Activated T-helper 9 cell treated with anti-CD3 and anti-CD28 coated beads, Interleukin-2, amount 50 U/mL, for 16 hours (primary cell): ENCODE measurements at regions not wholly inside any gene's neighbourhood (a gene's known extent, or its start where the extent isn't known, plus 50 kb on each side); places are given as distances from the start of the nearest gene placed in this dataset.

Experiments used
- DNase-seq: peaks from one replicate; pipeline ENCODE4 v3.0.0-alpha.2; 2020; ENCODE audit warnings: low read depth

DNA sequence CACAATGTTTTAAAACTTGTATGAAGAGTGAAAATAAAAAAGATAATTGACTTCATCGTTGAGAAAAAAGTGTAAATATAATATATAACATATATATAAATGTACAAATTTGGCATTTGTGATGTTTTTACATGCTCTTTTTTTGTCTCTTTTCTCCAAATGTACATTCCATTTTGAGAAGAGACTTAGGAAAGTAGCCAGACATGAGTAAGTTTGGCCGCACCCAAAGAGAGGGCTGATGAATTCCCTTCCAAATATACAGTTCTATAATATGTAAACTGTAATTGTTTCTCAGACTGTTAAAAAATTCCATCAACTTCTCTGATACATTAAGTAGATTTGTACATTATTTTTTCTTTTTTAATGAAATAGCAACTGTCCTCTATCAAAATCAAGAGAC, 193.2 kb upstream of the MAP3K1 start:
- no peak for DNase-seq

DNA sequence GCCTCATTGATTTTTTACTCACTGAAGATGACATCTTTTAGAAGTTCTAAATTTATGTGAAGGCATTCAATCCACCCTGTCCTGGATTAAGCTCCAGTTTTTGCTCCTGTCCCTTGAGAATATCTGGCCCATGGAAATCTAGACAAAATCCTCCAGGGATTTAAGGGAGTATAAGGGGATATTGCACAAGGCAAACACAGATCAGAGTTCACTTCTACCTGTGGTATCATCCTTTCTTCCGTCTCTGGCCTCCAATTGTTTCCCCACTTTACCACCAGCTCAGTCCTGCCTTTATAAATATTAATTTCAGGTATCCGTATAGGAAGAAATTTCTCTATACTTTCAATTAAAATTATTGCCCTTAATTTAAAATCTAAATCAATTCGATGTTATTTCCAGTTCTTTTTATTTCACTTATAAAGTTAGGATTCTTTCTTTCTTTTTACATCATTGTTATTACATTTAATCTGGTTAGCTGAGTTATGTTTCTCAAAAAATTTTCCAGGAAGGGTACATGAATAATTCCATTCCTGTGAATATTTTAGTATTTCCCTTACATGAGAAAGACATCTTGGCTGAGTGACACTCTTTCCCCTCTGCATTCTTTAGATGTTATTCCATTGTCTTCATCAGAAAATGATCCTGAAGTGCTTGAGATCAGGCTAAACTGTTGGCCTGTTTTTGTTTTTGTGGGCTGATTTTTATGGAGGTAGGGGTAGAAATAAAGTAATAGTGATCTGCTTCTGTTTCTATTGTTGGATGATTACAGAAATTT, 194.3 kb upstream of the MAP3K1 start:
- no peak for DNase-seq

DNA sequence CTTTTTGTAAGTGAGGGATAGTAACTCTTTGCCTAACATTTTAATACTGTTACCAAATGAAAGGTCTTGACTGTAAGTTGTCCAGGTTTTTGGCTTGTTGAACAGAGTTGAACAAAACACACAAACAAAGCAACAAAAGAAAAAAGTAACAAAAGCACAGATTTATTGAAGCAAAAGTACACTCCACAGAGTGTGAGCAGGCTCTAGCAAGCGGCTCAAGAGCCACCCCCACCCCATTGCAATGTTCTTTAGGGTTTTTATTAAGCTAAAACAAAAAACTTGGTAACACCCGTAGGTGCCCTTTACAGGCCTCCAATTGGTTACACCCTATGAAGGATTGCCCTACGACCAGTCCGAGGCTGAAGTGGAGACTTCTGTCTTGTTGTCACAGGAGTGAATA, 197.4 kb upstream of the MAP3K1 start:
- DNase-seq = no peak

DNA sequence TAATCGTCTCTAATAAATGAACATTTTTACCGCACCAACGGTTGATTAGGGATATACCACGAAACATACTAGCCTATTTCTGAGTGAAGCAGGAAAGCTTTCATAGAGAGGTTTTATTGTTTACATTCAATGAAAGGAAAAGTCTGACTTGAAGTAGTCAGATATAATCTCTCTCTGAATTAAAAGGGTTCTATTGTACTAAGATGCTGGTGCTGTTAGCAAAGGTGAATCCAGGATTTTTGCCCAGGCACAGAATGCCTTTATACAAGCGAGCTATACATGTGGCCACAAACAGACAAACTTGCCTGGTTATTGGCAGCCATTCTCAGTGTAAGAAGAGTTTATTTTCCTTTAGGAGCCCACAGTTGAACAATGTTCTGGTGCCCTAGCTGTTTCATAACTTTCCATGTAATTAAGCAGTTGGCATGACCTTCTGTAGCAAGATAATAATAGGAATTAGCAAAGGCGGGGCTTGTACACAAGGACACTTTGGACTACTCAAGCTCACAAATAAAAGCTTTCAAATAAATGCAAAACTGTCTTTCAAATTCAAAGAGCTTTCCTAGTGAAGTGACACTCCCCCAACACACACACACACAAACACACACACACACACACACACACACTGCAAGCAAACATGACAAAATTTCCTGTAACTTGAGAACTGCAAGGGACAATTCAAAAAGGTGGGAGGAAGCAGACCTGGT, 198.7 kb upstream of the MAP3K1 start:
- DNase-seq = no peak

DNA sequence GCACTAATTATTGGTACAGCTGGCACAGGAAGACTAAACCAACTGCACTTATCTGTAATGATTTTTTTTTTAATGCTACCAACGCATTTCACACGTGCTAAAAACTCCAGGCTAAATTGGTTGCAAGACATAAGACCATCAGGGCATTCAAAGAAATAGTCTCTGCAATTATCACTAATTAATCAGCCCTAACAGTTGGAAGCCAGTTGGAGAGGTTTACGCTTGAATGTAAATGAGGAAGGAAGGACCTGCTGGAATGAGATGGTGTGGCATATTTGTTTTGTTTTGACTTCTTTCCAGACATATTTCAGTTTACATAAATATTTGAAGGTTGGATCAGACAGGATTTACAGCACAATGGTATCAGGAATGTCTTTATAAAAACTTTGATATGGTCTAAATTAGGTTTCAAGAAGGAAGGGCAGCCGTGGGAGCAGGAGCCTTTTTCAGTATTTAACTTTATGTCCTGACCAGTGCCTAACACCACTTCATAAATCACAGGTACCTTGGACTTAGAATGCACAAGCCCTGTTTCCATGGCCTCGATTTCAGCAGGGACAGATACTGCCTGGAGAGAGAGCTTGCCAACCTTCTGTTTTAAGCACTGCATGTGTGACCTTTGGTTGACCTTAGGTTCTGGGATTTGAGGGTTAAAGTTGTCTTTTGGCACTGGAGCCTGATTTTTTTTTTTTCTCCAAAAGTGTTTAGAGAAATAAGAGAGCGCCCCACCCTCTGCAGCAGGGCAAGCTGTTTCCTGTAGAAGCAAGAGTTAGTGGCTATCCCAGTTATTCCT, 199.8 kb upstream of the MAP3K1 start:
- DNase-seq = no peak

DNA sequence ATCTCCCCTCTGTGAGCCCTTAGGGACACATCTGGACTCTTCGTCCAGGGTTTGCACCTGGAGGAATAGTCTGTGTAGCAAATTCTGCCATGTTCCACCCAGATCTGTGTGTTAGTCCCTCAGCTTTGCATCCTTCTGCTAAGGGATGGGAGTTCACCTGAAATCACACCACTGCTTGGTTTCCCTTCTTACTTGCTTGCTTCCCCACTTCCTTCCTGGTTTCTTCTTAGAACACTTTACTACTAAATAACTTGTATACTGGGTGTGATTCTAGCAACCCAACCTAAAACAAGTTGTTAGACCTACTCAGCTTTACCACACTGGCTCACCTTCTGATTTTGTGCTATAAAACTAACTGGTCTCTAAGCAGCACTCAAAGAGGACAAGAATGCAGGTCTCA, 202.6 kb upstream of the MAP3K1 start:
- DNase-seq = no peak

DNA sequence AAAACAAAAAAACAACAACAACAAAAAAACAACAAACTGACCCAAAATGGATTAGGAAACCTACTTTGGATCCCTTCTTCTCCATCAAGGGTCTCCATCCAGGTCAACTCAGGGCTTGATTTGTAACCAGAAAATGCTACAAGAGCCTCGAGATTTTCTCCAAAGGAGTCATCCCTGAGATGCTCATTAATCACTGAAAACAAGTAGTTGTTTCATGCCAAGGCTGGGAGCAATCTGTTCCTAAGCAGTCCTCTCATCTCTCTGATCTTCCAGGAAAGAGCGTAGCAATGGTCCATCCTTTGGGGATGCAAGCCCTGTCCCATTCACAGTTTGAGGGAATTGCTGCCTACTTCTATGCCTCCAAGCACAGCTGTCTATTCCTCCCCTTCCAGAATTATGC, 203.0 kb upstream of the MAP3K1 start:
- DNase-seq = no peak

DNA sequence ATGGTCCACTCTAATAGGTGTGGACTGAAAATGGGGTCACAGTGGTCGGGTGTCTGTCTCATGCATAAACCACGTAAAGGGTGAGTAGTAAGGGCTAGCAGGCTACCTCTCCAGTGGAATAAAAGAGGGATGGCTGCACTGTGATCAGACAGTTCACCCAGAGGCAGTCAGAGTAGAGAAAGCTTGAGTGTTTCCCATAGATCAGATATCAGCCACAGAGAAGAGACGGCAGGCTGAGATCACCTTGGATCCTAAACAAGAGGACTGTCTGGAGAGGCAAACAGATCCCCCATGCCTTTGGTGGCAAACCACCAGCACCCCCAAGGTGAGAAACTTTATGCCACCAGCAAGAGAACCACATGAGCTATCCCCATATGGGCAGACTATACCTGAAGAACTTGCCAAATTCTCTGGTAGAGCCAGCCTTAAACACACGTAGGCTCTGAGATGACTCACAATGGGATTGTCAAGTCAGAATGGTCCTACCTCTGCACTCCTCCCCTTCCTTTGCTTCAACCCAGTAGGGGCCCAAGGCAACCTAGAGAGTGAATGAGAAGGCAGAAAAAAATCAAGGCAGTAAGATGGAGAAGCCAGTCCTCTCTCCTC, 205.2 kb upstream of the MAP3K1 start:
- DNase-seq = no peak

DNA sequence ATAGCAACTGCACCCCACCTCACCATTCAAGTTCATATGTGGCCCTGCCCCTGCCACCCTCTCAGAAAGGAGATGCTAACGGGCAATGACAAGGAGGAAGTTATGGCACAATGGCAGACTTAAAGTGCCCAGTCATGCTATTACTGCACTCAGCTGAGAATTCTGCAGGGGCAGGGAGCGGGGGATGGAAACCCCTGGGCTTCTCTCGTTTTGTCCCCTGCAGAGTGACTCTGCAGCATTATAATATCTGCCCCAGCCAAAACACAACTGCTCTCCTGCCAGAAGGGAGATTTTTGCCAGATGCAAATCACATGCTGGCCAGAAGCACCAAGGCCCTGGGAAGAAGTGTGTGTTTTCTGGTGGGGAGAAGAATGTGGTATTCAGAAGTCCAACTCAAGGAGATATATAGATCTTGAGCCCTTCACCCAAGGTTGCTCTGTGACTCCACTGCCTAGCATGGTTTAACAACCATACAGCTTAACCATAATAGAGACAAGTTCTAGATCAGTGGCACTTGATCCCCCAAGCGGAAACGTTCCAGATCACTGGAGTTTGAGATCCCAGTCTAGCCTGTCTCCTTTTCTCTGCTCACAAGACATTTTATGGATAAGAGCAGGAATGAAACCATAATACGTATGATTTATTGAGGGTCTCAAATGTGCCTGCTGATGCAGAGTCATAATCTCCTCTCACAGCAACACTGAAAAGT, 207.0 kb upstream of the MAP3K1 start:
- no peak for DNase-seq

DNA sequence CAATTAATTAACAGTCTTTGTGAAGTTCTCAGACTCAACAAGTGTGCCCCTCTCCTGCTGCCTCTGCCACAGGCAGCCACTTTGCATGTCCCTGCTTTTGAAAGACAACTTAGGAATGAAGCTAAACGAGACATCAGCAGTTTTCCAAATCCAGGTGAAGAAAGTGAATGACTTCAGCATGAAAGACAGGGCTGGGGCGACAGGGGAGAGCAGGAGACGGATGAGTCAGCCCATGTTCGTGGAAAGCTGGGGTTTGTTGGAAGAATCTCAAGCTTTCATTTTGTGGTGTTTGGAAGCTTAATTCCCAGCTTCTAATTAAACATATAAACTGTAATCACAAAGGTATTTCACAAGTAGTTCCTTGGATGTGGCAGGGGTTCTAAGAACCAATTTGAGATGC, 207.8 kb upstream of the MAP3K1 start:
- no peak for DNase-seq

DNA sequence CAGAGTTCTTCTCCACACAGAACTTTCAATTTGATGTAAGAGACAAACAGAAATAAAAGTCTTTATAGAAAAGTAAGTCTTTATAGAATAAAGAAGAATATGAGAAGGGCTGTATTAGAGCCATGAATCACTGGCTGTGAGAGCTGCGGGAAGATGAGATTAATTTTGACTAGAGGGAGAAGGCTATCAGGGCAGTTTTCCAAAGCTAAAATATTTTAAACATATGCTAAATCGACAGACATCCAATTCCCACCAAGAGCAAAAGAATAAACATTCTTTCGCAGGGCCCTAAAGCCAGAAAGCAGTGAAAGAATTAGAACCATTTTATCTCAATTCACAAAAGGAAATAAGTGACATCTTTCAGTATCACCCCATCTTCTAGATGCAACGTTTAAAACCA, 208.3 kb upstream of the MAP3K1 start:
- DNase-seq = no peak

DNA sequence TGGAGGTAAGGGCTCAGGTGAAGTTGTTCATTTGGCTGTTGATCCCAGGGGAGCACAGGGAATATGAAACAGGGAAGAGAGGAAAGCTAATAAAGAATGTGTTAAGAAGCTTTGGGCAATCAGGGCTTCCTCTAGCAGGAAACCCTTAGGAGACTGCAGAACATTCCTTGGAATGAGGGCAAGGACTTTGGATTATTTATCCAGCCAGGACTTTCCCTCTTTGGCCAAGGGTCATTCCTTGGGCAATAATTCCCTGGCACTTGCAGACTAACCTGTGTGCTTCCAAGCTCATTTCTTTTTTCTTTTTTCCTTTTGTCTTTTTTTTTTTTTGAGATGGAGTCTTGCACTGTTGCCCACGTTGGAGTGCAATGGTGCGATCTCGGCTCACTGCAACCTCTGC, 209.2 kb upstream of the MAP3K1 start:
- DNase-seq = no peak

DNA sequence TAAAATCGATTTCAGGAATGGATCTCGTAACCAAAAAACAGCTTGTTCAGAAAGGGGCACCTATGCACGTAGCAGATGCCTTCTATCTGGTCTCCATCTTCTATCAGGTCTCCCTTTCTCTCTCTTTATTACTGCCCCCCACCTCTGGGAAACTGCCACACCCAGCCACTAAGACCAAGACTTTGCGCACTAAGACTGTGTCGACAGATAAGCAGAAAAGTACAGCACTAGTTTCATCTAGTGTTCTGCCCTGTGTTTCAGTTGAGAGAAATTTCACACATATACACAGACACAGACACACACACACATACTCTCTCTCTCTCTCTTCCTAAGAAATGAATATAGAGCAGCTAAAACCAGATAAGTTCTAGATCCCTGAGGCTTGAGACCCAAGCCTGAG, 210.1 kb upstream of the MAP3K1 start:
- no peak for DNase-seq

DNA sequence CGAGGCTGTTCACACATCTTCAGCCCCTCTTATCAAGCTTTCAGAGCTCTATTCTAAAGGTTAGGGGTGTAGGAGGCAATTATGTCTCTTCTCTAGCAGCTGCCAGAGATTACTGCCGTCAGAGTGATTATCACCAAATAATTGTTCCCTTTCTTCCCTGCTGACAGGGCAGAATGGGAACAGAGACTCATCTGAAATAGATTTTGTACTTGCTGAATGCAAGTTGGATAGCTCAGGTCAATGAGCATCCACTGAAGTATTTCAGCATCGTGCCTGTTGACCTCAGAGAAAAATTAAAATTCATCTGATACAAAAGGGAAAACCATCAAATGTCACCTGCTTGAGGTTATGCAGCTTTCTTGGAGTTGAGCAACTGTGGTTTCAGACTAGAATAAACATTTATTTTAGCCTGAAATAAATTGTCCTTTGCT, 213.7 kb upstream of the MAP3K1 start:
- no peak for DNase-seq

DNA sequence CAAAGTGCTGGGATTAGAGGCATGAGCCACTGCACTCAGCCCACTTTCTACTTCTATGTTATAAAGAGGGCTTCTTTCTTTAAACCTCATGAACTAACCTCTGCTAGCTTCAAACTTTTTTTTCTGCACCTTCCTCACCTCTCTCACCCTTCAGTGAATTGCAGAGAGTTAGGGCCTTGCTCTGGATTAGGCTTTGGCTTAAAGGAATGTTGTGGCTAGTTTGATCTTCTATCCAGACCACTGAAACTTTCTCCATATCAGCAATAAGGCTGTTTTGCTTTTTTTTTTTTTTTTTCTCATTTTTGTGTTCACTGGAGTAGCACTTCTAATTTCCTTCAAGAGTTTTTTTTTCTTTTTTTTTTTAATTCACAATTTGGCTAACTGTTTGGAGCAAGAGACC, 216.4 kb upstream of the MAP3K1 start:
- DNase-seq = no peak

DNA sequence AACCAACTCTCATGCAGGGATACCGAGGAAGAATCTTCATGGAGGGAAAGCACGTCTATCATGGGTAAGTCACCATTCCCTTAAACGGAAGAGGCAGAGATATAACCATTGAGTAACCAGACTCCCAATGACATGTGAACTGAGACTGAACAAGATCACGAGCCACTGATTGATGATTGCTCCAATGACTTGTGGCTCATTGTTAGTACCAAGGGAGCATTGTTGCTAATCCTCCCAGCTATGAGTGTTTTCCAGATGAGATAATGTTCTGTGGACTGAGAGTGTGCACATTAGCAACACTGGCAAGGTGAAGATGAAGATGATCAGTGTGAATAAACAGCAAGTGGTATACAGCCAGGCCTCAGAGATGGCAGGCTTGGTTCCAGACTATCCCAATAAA, 219.2 kb upstream of the MAP3K1 start:
- DNase-seq = no peak

DNA sequence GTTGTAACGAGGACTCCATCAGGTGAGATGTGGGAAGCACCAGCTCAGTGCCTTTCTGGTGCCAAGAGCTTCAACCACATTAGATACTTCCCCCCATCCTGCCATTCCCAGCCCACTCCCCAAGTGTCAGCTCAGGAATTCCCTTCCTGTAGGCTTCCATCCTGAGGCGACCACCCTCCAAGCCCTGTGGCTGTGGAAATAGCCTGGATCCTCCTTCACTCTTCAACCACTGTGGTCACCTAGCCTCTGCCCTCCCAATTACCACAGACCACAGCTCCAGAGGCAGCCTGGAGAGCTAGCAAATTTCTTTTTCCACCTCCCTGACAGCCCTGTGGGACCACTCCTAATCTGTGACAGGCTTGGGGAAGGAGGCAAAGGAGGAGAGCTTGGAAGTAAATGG, 219.8 kb upstream of the MAP3K1 start:
- DNase-seq = no peak

DNA sequence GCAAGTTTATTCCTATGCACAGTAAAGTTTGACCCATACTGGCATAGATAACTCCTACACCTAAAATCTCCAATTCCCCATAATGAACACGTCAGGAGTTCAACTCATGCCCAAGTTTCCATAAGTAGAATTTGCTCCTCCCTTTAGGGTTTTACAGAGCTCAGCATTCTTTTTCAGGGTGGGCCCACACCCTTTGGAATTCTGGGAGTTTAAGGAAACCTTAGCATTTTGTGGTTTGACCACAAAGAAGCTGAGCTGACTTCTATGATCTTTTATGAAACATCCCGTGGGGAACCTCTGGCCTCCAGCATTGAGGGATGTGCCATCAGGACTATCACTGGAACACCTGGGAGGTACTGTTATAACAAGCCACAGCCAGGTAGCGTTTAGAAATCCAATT, 220.6 kb upstream of the MAP3K1 start:
- no peak for DNase-seq

DNA sequence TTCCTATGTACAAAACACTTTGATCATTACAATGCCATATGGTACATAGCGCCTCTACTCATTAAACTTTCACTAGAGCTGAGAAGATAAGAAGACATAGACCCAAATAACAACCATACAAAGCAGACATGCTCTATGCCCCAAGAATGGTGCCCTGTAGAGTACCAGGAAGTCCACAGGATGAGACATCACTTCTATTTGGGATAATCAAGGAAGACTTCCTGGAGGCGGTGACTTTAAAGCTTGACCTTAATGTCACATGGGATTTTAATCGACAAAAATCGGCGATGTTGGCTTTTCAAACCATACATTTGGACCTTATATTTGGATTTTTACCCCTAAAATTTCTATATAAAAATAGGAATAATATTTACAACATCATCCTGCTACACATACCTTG, 224.3 kb upstream of the MAP3K1 start:
- DNase-seq = no peak

DNA sequence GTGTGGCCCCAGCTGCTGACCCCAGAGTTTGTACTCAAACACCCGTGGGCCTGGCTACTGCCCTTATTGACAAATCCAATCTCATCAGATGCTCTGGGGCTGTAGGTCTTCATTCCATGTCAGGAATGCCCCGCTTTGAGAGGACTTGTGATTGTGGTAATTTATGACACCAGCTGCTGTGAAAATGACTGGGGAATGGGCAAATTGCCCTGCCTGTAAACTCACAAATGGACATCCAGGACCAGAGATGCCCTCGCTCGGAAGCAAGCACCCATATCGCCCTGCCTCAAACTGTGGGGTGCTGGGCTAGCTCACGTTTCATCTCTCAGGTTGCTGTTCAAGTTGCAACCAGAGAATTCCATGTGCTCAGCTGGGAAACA, 225.9 kb upstream of the MAP3K1 start:
- DNase-seq = no peak

DNA sequence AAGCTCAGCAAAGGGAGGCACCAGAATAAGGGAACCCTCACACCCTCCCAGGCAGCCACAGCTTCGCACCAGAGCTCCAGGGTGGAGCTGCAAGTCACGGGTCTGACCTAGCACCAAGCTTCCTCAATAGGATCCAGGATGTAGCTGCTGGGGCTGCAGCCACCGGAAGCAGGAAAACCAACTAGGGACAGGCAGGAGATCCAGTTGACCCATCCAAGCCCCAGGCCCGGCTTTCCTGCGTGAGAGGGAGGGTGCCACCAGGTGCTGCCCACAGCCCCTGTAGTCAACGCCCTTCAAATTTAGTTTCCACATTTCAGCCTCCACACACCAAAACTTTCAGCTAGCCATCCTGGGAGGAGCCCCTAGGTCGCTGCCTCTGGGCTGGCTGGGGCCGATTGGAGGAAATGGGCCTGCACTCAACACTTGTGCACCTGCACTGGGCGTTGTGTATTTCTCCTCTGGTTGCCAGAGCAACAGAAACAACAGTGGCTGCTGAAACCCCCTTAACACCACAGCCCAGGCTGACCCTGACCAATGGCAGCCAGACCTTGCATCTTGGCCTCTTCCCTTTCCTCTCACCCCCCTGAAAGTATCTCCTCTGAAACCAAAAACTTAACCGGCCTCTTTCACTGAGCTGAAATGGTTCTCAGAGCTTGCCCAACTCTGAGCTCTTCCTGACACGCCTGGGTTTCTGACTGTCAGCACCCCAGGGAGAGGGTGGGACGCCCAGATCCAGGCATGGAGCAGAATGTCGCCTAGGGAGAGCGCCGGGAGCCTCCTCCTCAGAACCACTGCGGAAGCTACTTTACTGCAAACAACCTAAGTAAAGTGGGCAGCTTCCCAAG, 226.5 kb upstream of the MAP3K1 start:
- peak; percentile 21 for DNase-seq
